DOHH2 (cell line): ENCODE measurements at regions not wholly inside any gene's neighbourhood (a gene's known extent, or its start where the extent isn't known, plus 50 kb on each side); places are given as distances from the start of the nearest gene placed in this dataset.

ENCODE experiments used
- CTCF ChIP-seq: fragments of 200-600 bp; sonication (generic); IDR thresholded peaks from one replicate; pipeline ENCODE4 v1.5.1; 2014; ENCODE audit warnings: antibody characterized with exemption, mild to moderate bottlenecking, low read depth, low read length; ENCODE audit not compliant: poor library complexity, severe bottlenecking
- EZH2phosphoT487 ChIP-seq: fragments of 200-600 bp; sonication (generic); IDR thresholded peaks from 2 replicates; pipeline ENCODE4 v1.6.1; 2017; ENCODE audit warnings: borderline replicate concordance, mild to moderate bottlenecking, antibody characterized with exemption, low read length, moderate library complexity, mixed read lengths

GRCh38 chr20:60502881-60503280 lies 544.7 kb downstream of the CDH26 start:
- TF ChIP-seq CTCF (no peak), EZH2phosphoT487 (no peak)
